H1 (cell line): ENCODE measurements at regions not wholly inside any gene's neighbourhood (a gene's known extent, or its start where the extent isn't known, plus 50 kb on each side); places are given as distances from the start of the nearest gene placed in this dataset.

Source experiments
- CTCF ChIA-PET: fragments of 300-600 bp; sonication (Branson Sonifier 250); formaldehyde crosslinking; loops from one replicate; lab custom pipeline; 2021; ENCODE audit not compliant: partially characterized antibody; lab: Charles Lee
- POLR2A ChIA-PET: fragments of 300-600 bp; sonication (Branson Sonifier 250); formaldehyde crosslinking; loops from one replicate; lab custom pipeline; 2021; ENCODE audit warnings: inconsistent platforms; ENCODE audit not compliant: partially characterized antibody; lab: Charles Lee
- DNase-seq, 2 experiments: peaks; one replicate each; pipeline versions ENCODE4 v3.0.0 to v3.0.0-alpha.2; 2010 to 2022; ENCODE audit warnings: low spot score in 2 of 2, low read depth in 1 of 2, mixed read lengths in 1 of 2
- FAIRE-seq: peaks from 2 replicates; lab custom pipeline; 2011; peaks lifted over from hg19 to GRCh38; lab: Jason Lieb, UNC
- H2AFZ ChIP-seq: 2 replicates; pipeline ENCODE4 v1.8.1; 2012; ENCODE audit warnings: low read length, inconsistent platforms
- H2AK5ac ChIP-seq: 2 replicates; pipeline ENCODE4 v1.6.1; 2013; ENCODE audit warnings: low read depth, low read length
- H2BK120ac ChIP-seq: replicated peaks from 2 replicates; pipeline ENCODE3; 2013; ENCODE audit warnings: low read depth, low read length, inconsistent platforms
- H2BK12ac ChIP-seq: 2 replicates; pipeline ENCODE4 v1.6.1; 2013; ENCODE audit warnings: low read depth, low read length
- H2BK15ac ChIP-seq: 2 replicates; pipeline ENCODE4 v1.6.1; 2013; ENCODE audit warnings: low read length
- H2BK20ac ChIP-seq: 2 replicates; pipeline ENCODE4 v1.6.1; 2013; ENCODE audit warnings: low read length
- H2BK5ac ChIP-seq: 2 replicates; pipeline ENCODE4 v1.6.1; 2013; ENCODE audit warnings: low read depth, low read length
- H3K14ac ChIP-seq: 2 replicates; pipeline ENCODE4 v1.6.1; 2013; ENCODE audit warnings: inconsistent platforms; ENCODE audit not compliant: insufficient read length
- H3K18ac ChIP-seq: 2 replicates; pipeline ENCODE4 v1.6.1; 2013; ENCODE audit warnings: low read length; ENCODE audit errors: extremely low read depth
- H3K23ac ChIP-seq: 2 replicates; pipeline ENCODE4 v1.6.1; 2013; ENCODE audit warnings: inconsistent platforms; ENCODE audit not compliant: insufficient read length
- H3K23me2 ChIP-seq: 2 replicates; pipeline ENCODE4 v1.6.1; 2013; ENCODE audit warnings: low read depth, low read length
- H3K27ac ChIP-seq: 2 replicates; pipeline ENCODE4 v1.6.1; 2011; ENCODE audit warnings: low read depth, low read length, inconsistent platforms
- H3K27me3 ChIP-seq, 4 experiments: replicated peaks in 1 of 4; 1 replicate in 1 of 4; 2 replicates in 3 of 4; pipeline versions ENCODE4 v1.6.1 to v1.8.1; 2011 to 2013; ENCODE audit warnings: low read length in 3 of 4, mild to moderate bottlenecking in 3 of 4, inconsistent platforms in 2 of 4, mixed read lengths in 2 of 4, moderate library complexity in 1 of 4; ENCODE audit not compliant: control insufficient read depth in 3 of 4, insufficient read depth in 3 of 4; ENCODE audit errors: extremely low read depth in 1 of 4
- H3K36me3 ChIP-seq, 4 experiments: 2 replicates each; pipeline versions ENCODE4 v1.6.1 to v1.8.1; 2011 to 2013; ENCODE audit warnings: mild to moderate bottlenecking in 4 of 4, low read length in 3 of 4, moderate library complexity in 2 of 4, control low read depth in 1 of 4, inconsistent platforms in 1 of 4; ENCODE audit not compliant: insufficient read depth in 4 of 4, control insufficient read depth in 2 of 4
- H3K4ac ChIP-seq: replicated peaks from 2 replicates; pipeline ENCODE3; 2013; ENCODE audit warnings: low read length, low read depth, mixed read lengths, inconsistent platforms; ENCODE audit not compliant: insufficient read length
- H3K4me1 ChIP-seq, 4 experiments: replicated peaks in 1 of 4; 1 replicate in 1 of 4; 2 replicates in 3 of 4; pipeline versions ENCODE4 v1.6.1 to v1.8.1; 2011 to 2013; ENCODE audit warnings: low read length in 3 of 4, inconsistent platforms in 2 of 4, mixed read lengths in 1 of 4; ENCODE audit not compliant: insufficient read depth in 4 of 4, control insufficient read depth in 3 of 4
- H3K4me2 ChIP-seq, 2 experiments: 2 replicates each; pipeline versions ENCODE4 v1.6.1 to v1.8.1; 2011 to 2013; ENCODE audit warnings: low read depth in 2 of 2, low read length in 2 of 2, control low read depth in 1 of 2, inconsistent platforms in 1 of 2, mild to moderate bottlenecking in 1 of 2; ENCODE audit not compliant: insufficient read depth in 1 of 2
- H3K4me3 ChIP-seq, 4 experiments: fragments of 200-600, 300-600 bp in 1 of 4; sonication (generic), shearing (Covaris generic), sonication (Bioruptor Twin) in 1 of 4; 2 replicates each; pipeline versions ENCODE4 v1.5.1 to v1.8.1; 2011 to 2016; ENCODE audit warnings: low read length in 4 of 4, low read depth in 3 of 4, control low read depth in 2 of 4, inconsistent platforms in 2 of 4, mild to moderate bottlenecking in 2 of 4, mixed read lengths in 1 of 4, moderate library complexity in 1 of 4; ENCODE audit not compliant: insufficient read depth in 2 of 4; ENCODE audit errors: extremely low read depth in 1 of 4
- H3K56ac ChIP-seq: replicated peaks from 2 replicates; pipeline ENCODE3; 2013; ENCODE audit warnings: low read depth, mild to moderate bottlenecking, mixed read lengths, low read length, inconsistent platforms; ENCODE audit not compliant: insufficient read length
- H3K79me1 ChIP-seq: 2 replicates; pipeline ENCODE4 v1.6.1; 2013; ENCODE audit warnings: low read depth, low read length, control low read depth
- H3K79me2 ChIP-seq, 2 experiments: 2 replicates each; pipeline versions ENCODE4 v1.6.1 to v1.8.1; 2012 to 2013; ENCODE audit warnings: low read length in 2 of 2, mild to moderate bottlenecking in 2 of 2, inconsistent platforms in 1 of 2; ENCODE audit not compliant: insufficient read depth in 2 of 2, control insufficient read depth in 1 of 2
- H3K9ac ChIP-seq, 4 experiments: replicated peaks in 1 of 4; 1 replicate in 1 of 4; 2 replicates in 3 of 4; pipeline versions ENCODE4 v1.6.1 to v1.8.1; 2011 to 2013; ENCODE audit warnings: low read depth in 3 of 4, low read length in 3 of 4, control low read depth in 2 of 4, mild to moderate bottlenecking in 2 of 4, moderate library complexity in 2 of 4, inconsistent platforms in 1 of 4; ENCODE audit errors: extremely low read depth in 1 of 4
- H3K9me3 ChIP-seq, 2 experiments: 2 replicates each; pipeline versions ENCODE4 v1.6.1 to v1.8.1; 2012 to 2013; ENCODE audit warnings: mild to moderate bottlenecking in 2 of 2, moderate library complexity in 2 of 2, control low read depth in 1 of 2, inconsistent platforms in 1 of 2, low read depth in 1 of 2, low read length in 1 of 2, mixed read lengths in 1 of 2; ENCODE audit not compliant: insufficient read depth in 2 of 2
- H4K20me1 ChIP-seq, 2 experiments: replicated peaks in 1 of 2; 2 replicates each; pipeline versions ENCODE3 to v1.8.1; 2011 to 2013; ENCODE audit warnings: inconsistent platforms in 2 of 2, low read length in 2 of 2, mild to moderate bottlenecking in 1 of 2; ENCODE audit not compliant: insufficient read depth in 2 of 2, control insufficient read depth in 1 of 2
- H4K5ac ChIP-seq: 2 replicates; pipeline ENCODE4 v1.6.1; 2013; ENCODE audit warnings: low read length, low read depth, mixed read lengths, inconsistent platforms; ENCODE audit not compliant: insufficient read length
- H4K8ac ChIP-seq: 2 replicates; pipeline ENCODE4 v1.8.0; 2013; ENCODE audit warnings: mild to moderate bottlenecking, moderate library complexity, low read length, inconsistent platforms; ENCODE audit not compliant: insufficient read depth; ENCODE audit errors: extremely low read depth
- H4K91ac ChIP-seq: replicated peaks from 2 replicates; pipeline ENCODE3; 2013; ENCODE audit warnings: low read length, mixed read lengths, inconsistent platforms; ENCODE audit not compliant: insufficient read length
- BCL11A ChIP-seq, 2 experiments: IDR thresholded peaks; one replicate each; pipeline ENCODE4 v1.6.1; 2011; ENCODE audit warnings: low read depth in 2 of 2, low read length in 2 of 2, mild to moderate bottlenecking in 2 of 2
- CBX8 ChIP-seq: fragments of 300-800, 300-1000 bp; sonication (generic); IDR thresholded peaks from 2 replicates; pipeline ENCODE4 v1.7.1; 2016; ENCODE audit warnings: low read depth, low read length, borderline replicate concordance
- CHD2 ChIP-seq: IDR thresholded peaks from 2 replicates; pipeline ENCODE4 v1.6.1; 2012; ENCODE audit warnings: low read length, improper control_type of control experiment
- CREB1 ChIP-seq: IDR thresholded peaks from 2 replicates; pipeline ENCODE4 v1.6.1; 2012; ENCODE audit warnings: inconsistent platforms
- EP300 ChIP-seq, 2 experiments: IDR thresholded peaks; 1 replicate in 1 of 2; 2 replicates in 1 of 2; pipeline ENCODE4 v1.6.1; 2011 to 2012; ENCODE audit warnings: low read depth in 2 of 2, low read length in 2 of 2, mild to moderate bottlenecking in 2 of 2, borderline replicate concordance in 1 of 2, inconsistent platforms in 1 of 2, moderate library complexity in 1 of 2
- KDM5A ChIP-seq: fragments of 200-600 bp; IDR thresholded peaks from 2 replicates; pipeline ENCODE4 v1.7.1; 2012; ENCODE audit warnings: mild to moderate bottlenecking, low read length, inconsistent platforms, mixed read lengths
- NANOG ChIP-seq: IDR thresholded peaks from 2 replicates; pipeline ENCODE4 v1.6.1; 2011; ENCODE audit warnings: low read length, low read depth, mild to moderate bottlenecking, inconsistent platforms; ENCODE audit not compliant: insufficient read depth, poor library complexity, severe bottlenecking
- NRF1 ChIP-seq: IDR thresholded peaks from 2 replicates; pipeline ENCODE4 v1.6.1; 2011; ENCODE audit warnings: mild to moderate bottlenecking, low read depth, low read length, improper control_type of control experiment
- RAD21 ChIP-seq, 2 experiments: IDR thresholded peaks in 1 of 2; conservative IDR thresholded peaks in 1 of 2; 2 replicates each; pipeline ENCODE4 v1.6.1; 2011; ENCODE audit warnings: low read depth in 2 of 2, low read length in 2 of 2, improper control_type of control experiment in 1 of 2, inconsistent platforms in 1 of 2, mild to moderate bottlenecking in 1 of 2, moderate library complexity in 1 of 2
- SIN3A ChIP-seq, 2 experiments: IDR thresholded peaks in 1 of 2; conservative IDR thresholded peaks in 1 of 2; 2 replicates each; pipeline ENCODE4 v1.6.1; 2011 to 2012; ENCODE audit warnings: low read length in 2 of 2, improper control_type of control experiment in 1 of 2, low read depth in 1 of 2, mild to moderate bottlenecking in 1 of 2
- SP1 ChIP-seq: IDR thresholded peaks from 2 replicates; pipeline ENCODE4 v1.6.1; 2011; ENCODE audit warnings: low read depth, low read length
- WGBS, 2 experiments: shearing (Covaris generic) in 1 of 2; methylation state at CpG; one replicate each; pipeline versions ENCODE4 v1.1.6 to v1.1.7; 2013 to 2015; ENCODE audit warnings: low lambda C conversion rate in 2 of 2, mixed read lengths in 2 of 2, inconsistent platforms in 1 of 2, low coverage in 1 of 2, missing lambda C conversion rate in 1 of 2; ENCODE audit not compliant: insufficient replicate concordance in 2 of 2, insufficient coverage in 1 of 2, insufficient read length in 1 of 2; ENCODE audit errors: extremely low coverage in 1 of 2, missing lambda C conversion rate in 1 of 2; 5-methylcytosine and 5-hydroxymethylcytosine counted together
- TF ChIP-seq, protein P1 (sequence below), 3 experiments: IDR thresholded peaks; 1 replicate in 2 of 3; 2 replicates in 1 of 3; pipeline versions ENCODE4 v1.5.1 to v1.6.1; 2011; ENCODE audit warnings: low read length in 3 of 3, mild to moderate bottlenecking in 3 of 3, inconsistent platforms in 2 of 3, low read depth in 1 of 3, moderate library complexity in 1 of 3; ENCODE audit not compliant: insufficient read depth in 1 of 3; ENCODE audit errors: control extremely low read depth in 1 of 3

DNA sequence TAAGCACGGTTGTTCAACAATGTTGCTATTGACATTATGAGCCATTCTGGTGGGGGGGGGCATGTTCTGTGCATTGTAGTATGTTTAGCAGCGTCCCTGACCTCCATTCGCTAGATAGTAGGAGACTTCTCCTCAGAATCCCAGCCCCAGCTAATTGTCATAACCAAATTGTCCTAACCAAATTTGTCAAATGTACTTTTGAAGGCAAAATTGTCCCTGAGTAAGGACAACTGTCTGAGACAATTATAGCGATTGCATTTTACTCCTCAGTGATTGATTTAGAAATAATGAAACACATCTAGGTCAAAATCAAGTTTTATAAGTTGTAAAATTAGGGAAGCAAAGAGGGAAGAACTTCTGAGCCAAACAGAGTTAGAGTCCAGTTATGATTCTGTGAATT, 541.8 kb upstream of the CHORDC1 start:
- Histone ChIP-seq H3K79me2 (no peaks in the 10 kb centered on the region), H4K5ac (no peak overlapping the region), H3K56ac (no peak overlapping the region), H4K91ac (no peak overlapping the region), H2AFZ (no peak overlapping the region), H2BK12ac (no peak overlapping the region), H3K4me1 (no peaks in the 10 kb centered on the region), H3K23me2 (no peaks in the 10 kb centered on the region), H4K20me1 (no peaks in the 10 kb centered on the region), H3K4me3 (no peak overlapping the region), H2AK5ac (no peak overlapping the region), H3K14ac (no peak overlapping the region), H3K4ac (no peak overlapping the region), H3K18ac (no peak overlapping the region), H2BK5ac (no peak overlapping the region), H3K36me3 (no peaks in the 10 kb centered on the region), H4K8ac (no peak overlapping the region), H3K27ac (no peak overlapping the region), H3K4me2 (no peak overlapping the region), H2BK120ac (no peak overlapping the region), H2BK15ac (no peak overlapping the region), H3K9ac (no peak overlapping the region), H2BK20ac (no peak overlapping the region), H3K23ac (no peak overlapping the region), H3K79me1 (no peaks in the 10 kb centered on the region), H3K9me3 (no peaks in the 10 kb centered on the region), H3K27me3 (no peaks in the 10 kb centered on the region)
- DNase-seq (no peak), FAIRE-seq (no peak)
- 92% methylated on average over 4 of the region's 4 CpGs; no CpG with 5 or more reads in 1 of the 2 experiments for WGBS, 2 experiments
- CTCF ChIA-PET: no interaction called here
- POLR2A ChIA-PET: no interaction called here
- TF ChIP-seq NANOG (no peak), SP1 (no peak), BCL11A (IDR thresholded peaks at IDR 0.05; ENCODE audit: low read depth in 2 of 2, low read length in 2 of 2) (no peak), CHD2 (no peak), RAD21 (IDR thresholded peaks at IDR 0.05 in 1 of 2, conservative IDR thresholded peaks at IDR 0.05 in 1 of 2; ENCODE audit: low read depth in 2 of 2, low read length in 2 of 2) (no peak), CBX8 (no peak), KDM5A (no peak), CREB1 (no peak), SIN3A (conservative IDR thresholded peaks at IDR 0.05 in 1 of 2, IDR thresholded peaks at IDR 0.05 in 1 of 2; ENCODE audit: low read depth in 1 of 2, low read length in 2 of 2) (no peak), NRF1 (no peak), EP300 (IDR thresholded peaks at IDR 0.05; ENCODE audit: borderline replicate concordance in 1 of 2, low read depth in 2 of 2, low read length in 2 of 2) (no peak)
- TF ChIP-seq, protein P1, sequence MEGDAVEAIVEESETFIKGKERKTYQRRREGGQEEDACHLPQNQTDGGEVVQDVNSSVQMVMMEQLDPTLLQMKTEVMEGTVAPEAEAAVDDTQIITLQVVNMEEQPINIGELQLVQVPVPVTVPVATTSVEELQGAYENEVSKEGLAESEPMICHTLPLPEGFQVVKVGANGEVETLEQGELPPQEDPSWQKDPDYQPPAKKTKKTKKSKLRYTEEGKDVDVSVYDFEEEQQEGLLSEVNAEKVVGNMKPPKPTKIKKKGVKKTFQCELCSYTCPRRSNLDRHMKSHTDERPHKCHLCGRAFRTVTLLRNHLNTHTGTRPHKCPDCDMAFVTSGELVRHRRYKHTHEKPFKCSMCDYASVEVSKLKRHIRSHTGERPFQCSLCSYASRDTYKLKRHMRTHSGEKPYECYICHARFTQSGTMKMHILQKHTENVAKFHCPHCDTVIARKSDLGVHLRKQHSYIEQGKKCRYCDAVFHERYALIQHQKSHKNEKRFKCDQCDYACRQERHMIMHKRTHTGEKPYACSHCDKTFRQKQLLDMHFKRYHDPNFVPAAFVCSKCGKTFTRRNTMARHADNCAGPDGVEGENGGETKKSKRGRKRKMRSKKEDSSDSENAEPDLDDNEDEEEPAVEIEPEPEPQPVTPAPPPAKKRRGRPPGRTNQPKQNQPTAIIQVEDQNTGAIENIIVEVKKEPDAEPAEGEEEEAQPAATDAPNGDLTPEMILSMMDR (IDR thresholded peaks at IDR 0.05; ENCODE audit: control extremely low read depth in 1 of 3, insufficient read depth in 1 of 3, low read depth in 1 of 3, low read length in 3 of 3): no peak
